Epithelial cell of proximal tubule (primary cell): ENCODE measurements at regions not wholly inside any gene's neighbourhood (a gene's known extent, or its start where the extent isn't known, plus 50 kb on each side); places are given as distances from the start of the nearest gene placed in this dataset.

ENCODE experiments used
- DNase-seq: peaks from one replicate; pipeline ENCODE4 v3.0.0-alpha.2; 2011; ENCODE audit warnings: low read depth
- H3K4me3 ChIP-seq: 2 replicates; pipeline ENCODE4 v1.5.1; 2011; ENCODE audit warnings: low read depth, mild to moderate bottlenecking, low read length
- CTCF ChIP-seq: conservative IDR thresholded peaks from 2 replicates; pipeline ENCODE4 v1.5.1; 2012; ENCODE audit warnings: low read depth, mild to moderate bottlenecking, low read length

- DNase-seq: no peak
- no peak for TF ChIP-seq CTCF
- H3K4me3 ChIP-seq: no peak overlapping the region
Observed at GRCh38 chrX:116657071-116657470, 194.3 kb upstream of the CT83 start.

DNA sequence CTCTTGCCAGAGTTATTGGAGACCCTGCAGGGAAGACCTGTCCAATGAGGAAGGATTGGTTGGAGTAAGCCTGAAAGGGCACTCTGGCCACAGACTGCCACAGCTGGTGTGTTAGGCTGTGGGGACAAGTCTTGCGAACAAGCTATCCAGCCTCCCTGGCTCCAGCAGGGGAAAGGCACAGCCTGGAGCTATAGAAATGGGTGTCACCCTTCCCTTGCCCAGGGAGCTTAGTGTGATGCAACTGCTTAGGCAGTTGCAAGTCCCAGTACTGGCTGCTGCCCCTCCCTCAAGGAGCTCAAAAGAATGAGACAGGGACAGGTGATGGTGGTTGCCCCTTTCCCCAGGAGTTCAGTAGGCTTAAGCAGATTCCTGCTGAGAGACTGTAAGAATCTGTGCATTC is 165.7 kb upstream of the CT83 start:
- H3K4me3 ChIP-seq: no peak overlapping the region
- DNase-seq: no peak
- TF ChIP-seq CTCF: no peak

- H3K4me3 ChIP-seq: no peak overlapping the region
- no peak for TF ChIP-seq CTCF
- no peak for DNase-seq
Observed at GRCh38 chrX:116618546-116618945, 155.8 kb upstream of the CT83 start.

- no peak overlapping the region for H3K4me3 ChIP-seq
- DNase-seq: no peak
- no peak for TF ChIP-seq CTCF
Observed at GRCh38 chrX:116607776-116608175, 145.0 kb upstream of the CT83 start.

DNA sequence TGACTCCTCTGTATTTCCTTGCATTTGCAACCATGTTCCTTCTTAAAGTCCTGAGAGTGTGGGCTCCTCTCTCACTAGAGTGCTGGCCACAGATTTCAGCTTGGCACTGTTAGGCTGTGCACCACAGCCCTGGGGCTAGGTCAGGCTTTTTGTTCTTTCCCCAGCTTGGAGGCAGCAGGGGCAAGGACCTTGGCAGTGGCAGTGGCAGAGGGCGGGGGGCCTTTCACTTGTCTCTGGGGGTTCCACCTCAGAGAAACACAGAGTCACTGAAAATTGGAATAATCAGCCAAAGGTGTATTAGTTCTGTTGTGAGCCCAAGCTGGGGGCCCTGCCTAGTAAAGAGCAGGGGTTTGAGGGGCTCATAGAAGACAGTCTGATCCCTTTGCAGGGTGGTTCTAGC is 142.8 kb upstream of the CT83 start:
- DNase-seq: no peak
- no peak for TF ChIP-seq CTCF
- H3K4me3 ChIP-seq: no peak overlapping the region

- DNase-seq: no peak
- no peak for TF ChIP-seq CTCF
- H3K4me3 ChIP-seq: no peak overlapping the region
Observed at GRCh38 chrX:116596010-116596409, 133.2 kb upstream of the CT83 start.
